Vagina (tissue), 2 donors: ENCODE measurements at regions not wholly inside any gene's neighbourhood (a gene's known extent, or its start where the extent isn't known, plus 50 kb on each side); places are given as distances from the start of the nearest gene placed in this dataset.

Experiments used
- CTCF ChIP-seq, 3 experiments: fragments of 450-650 bp in 2 of 3; fragments of 200-600 bp in 1 of 3; sonication (generic) in 1 of 3; IDR thresholded peaks; one replicate each; pipeline ENCODE4 v1.5.1; 2017 to 2019; ENCODE audit warnings: antibody characterized with exemption in 3 of 3, mild to moderate bottlenecking in 2 of 3, moderate library complexity in 2 of 3
- POLR2A ChIP-seq, 2 donors: fragments of 450-650 bp; IDR thresholded peaks; one replicate each; pipeline ENCODE4 v1.6.1; 2017; ENCODE audit warnings: antibody characterized with exemption in 2 of 2, mild to moderate bottlenecking in 2 of 2, moderate library complexity in 2 of 2
- POLR2AphosphoS5 ChIP-seq, 2 donors: sonication (generic); formaldehyde crosslinking; IDR thresholded peaks; one replicate each; pipeline ENCODE4 v1.9.0; 2017; ENCODE audit warnings: antibody characterized with exemption in 2 of 2, mild to moderate bottlenecking in 2 of 2, low read depth in 1 of 2; ENCODE audit not compliant: insufficient read depth in 1 of 2

- TF ChIP-seq CTCF (IDR thresholded peaks at IDR 0.05) (no peak), POLR2A (IDR thresholded peaks at IDR 0.05) (no peak), POLR2AphosphoS5 (IDR thresholded peaks at IDR 0.05; ENCODE audit: insufficient read depth in 1 of 2, low read depth in 1 of 2) (no peak)
Observed at GRCh38 chr13:21237081-21237480, 60.6 kb downstream of the MRPL57 start.
